ENCODE measurements at regions not wholly inside any gene's neighbourhood (a gene's known extent, or its start where the extent isn't known, plus 50 kb on each side); places are given as distances from the start of the nearest gene placed in this dataset.

- POLR2A ChIA-PET, result no interaction called here
Measured at GRCh38 chr3:150114873-150115540, 144.3 kb upstream of the PFN2 start.

More at GRCh38 chr3:150114873-150115540, 144.3 kb upstream of the PFN2 start:
- CTCF ChIA-PET, result interaction anchor here (0.7 kb wide), 1 partner anchor 344 kb away, joined by 3 read pairs; no protein-coding TSS in a partner anchor
- Mint-ChIP-seq H3K27ac (no peak overlapping the region), H3K4me3 (no peak overlapping the region), H3K9me3 (no peaks in the 10 kb centered on the region), H3K27me3 (ENCODE audit: low read depth) (no peaks in the 10 kb centered on the region), H3K4me1 (peaks cover 41% of the 10 kb centered on the region), H3K36me3 (no peaks in the 10 kb centered on the region)
- no peak for DNase-seq (ENCODE audit: low spot score)
- TF ChIP-seq ZNF396 (CRISPR knock-in tag; IDR thresholded peaks at IDR 0.05; ENCODE audit: borderline replicate concordance) (no peak), RORB (CRISPR knock-in tag; IDR thresholded peaks at IDR 0.05) (no peak), ZNF512 (CRISPR knock-in tag; IDR thresholded peaks at IDR 0.05; ENCODE audit: borderline replicate concordance) (no peak), PRRX2 (CRISPR knock-in tag; IDR thresholded peaks at IDR 0.05) (no peak), AFF4 (CRISPR knock-in tag; IDR thresholded peaks at IDR 0.05; ENCODE audit: borderline replicate concordance) (no peak), SOX15 (CRISPR knock-in tag; IDR thresholded peaks at IDR 0.05) (no peak), ZNF219 (CRISPR knock-in tag; IDR thresholded peaks at IDR 0.05; ENCODE audit: borderline replicate concordance) (no peak), SMAD3 (CRISPR knock-in tag; IDR thresholded peaks at IDR 0.05; ENCODE audit: borderline replicate concordance) (no peak), ZSCAN18 (CRISPR knock-in tag; IDR thresholded peaks at IDR 0.05) (no peak), MXD4 (CRISPR knock-in tag; IDR thresholded peaks at IDR 0.05; ENCODE audit: borderline replicate concordance) (no peak), STAT6 (CRISPR knock-in tag; conservative IDR thresholded peaks at IDR 0.05; ENCODE audit: low read depth) (no peak), ZNF138 (CRISPR knock-in tag; conservative IDR thresholded peaks at IDR 0.05) (no peak)
- TF ChIP-seq, protein P1, sequence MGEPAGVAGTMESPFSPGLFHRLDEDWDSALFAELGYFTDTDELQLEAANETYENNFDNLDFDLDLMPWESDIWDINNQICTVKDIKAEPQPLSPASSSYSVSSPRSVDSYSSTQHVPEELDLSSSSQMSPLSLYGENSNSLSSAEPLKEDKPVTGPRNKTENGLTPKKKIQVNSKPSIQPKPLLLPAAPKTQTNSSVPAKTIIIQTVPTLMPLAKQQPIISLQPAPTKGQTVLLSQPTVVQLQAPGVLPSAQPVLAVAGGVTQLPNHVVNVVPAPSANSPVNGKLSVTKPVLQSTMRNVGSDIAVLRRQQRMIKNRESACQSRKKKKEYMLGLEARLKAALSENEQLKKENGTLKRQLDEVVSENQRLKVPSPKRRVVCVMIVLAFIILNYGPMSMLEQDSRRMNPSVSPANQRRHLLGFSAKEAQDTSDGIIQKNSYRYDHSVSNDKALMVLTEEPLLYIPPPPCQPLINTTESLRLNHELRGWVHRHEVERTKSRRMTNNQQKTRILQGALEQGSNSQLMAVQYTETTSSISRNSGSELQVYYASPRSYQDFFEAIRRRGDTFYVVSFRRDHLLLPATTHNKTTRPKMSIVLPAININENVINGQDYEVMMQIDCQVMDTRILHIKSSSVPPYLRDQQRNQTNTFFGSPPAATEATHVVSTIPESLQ (CRISPR knock-in tag; IDR thresholded peaks at IDR 0.05), result no peak
- TF ChIP-seq, protein P2, sequence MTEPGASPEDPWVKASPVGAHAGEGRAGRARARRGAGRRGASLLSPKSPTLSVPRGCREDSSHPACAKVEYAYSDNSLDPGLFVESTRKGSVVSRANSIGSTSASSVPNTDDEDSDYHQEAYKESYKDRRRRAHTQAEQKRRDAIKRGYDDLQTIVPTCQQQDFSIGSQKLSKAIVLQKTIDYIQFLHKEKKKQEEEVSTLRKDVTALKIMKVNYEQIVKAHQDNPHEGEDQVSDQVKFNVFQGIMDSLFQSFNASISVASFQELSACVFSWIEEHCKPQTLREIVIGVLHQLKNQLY (CRISPR knock-in tag; IDR thresholded peaks at IDR 0.05), result no peak
- TF ChIP-seq, protein P3, sequence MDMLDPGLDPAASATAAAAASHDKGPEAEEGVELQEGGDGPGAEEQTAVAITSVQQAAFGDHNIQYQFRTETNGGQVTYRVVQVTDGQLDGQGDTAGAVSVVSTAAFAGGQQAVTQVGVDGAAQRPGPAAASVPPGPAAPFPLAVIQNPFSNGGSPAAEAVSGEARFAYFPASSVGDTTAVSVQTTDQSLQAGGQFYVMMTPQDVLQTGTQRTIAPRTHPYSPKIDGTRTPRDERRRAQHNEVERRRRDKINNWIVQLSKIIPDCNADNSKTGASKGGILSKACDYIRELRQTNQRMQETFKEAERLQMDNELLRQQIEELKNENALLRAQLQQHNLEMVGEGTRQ (CRISPR knock-in tag; IDR thresholded peaks at IDR 0.05), result no peak
- TF ChIP-seq, protein P4, sequence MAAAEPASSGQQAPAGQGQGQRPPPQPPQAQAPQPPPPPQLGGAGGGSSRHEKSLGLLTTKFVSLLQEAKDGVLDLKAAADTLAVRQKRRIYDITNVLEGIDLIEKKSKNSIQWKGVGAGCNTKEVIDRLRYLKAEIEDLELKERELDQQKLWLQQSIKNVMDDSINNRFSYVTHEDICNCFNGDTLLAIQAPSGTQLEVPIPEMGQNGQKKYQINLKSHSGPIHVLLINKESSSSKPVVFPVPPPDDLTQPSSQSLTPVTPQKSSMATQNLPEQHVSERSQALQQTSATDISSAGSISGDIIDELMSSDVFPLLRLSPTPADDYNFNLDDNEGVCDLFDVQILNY (CRISPR knock-in tag; IDR thresholded peaks at IDR 0.05), result no peak
- no peak for ATAC-seq
